K562 (cell line): ENCODE measurements at regions not wholly inside any gene's neighbourhood (a gene's known extent, or its start where the extent isn't known, plus 50 kb on each side); places are given as distances from the start of the nearest gene placed in this dataset.
A peak's percentile ranks its signal among the peaks of the same experiment; 100 is the strongest.

Experiments used
- AFF4 ChIP-seq: sonication (generic); formaldehyde crosslinking; IDR thresholded peaks from 2 replicates; pipeline ENCODE4 v1.8.0; 2023; ENCODE audit warnings: mild to moderate bottlenecking, missing genetic modification reagents
- CHAMP1 ChIP-seq: fragments of 450-650 bp; IDR thresholded peaks from 2 replicates; pipeline ENCODE4 v1.6.1; 2016; ENCODE audit warnings: mild to moderate bottlenecking
- CREM ChIP-seq: IDR thresholded peaks from 2 replicates; pipeline ENCODE4 v1.6.1; 2014; ENCODE audit warnings: antibody characterized with exemption, low read depth
- E2F6 ChIP-seq, 2 experiments: IDR thresholded peaks; 2 replicates each; pipeline ENCODE4 v1.6.1; 2011; ENCODE audit warnings: borderline replicate concordance in 1 of 2, control low read depth in 1 of 2, low read depth in 1 of 2, low read length in 1 of 2, mild to moderate bottlenecking in 1 of 2, mixed read lengths in 1 of 2, moderate library complexity in 1 of 2; ENCODE audit not compliant: insufficient read depth in 1 of 2, insufficient read length in 1 of 2, poor library complexity in 1 of 2, severe bottlenecking in 1 of 2; ENCODE audit errors: extremely low read depth in 1 of 2
- EWSR1 ChIP-seq: fragments of 450-650 bp; IDR thresholded peaks from 2 replicates; pipeline ENCODE4 v1.6.1; 2018; ENCODE audit warnings: borderline replicate concordance, mild to moderate bottlenecking, low read depth, moderate library complexity; ENCODE audit not compliant: partially characterized antibody
- HDAC2 ChIP-seq: fragments of 450-650 bp; IDR thresholded peaks from 2 replicates; pipeline ENCODE4 v1.6.1; 2016; ENCODE audit warnings: mild to moderate bottlenecking
- PTRF ChIP-seq: fragments of 450-650 bp; IDR thresholded peaks from 2 replicates; pipeline ENCODE4 v1.6.1; 2016; ENCODE audit warnings: mild to moderate bottlenecking, missing genetic modification characterization, missing compliant biosample characterization
- RBM15 ChIP-seq: fragments of 200-400 bp; formaldehyde crosslinking; IDR thresholded peaks from 2 replicates; pipeline ENCODE4 v1.6.1; 2018; ENCODE audit warnings: mild to moderate bottlenecking, low read length, moderate library complexity; ENCODE audit not compliant: insufficient read depth
- STAT6 ChIP-seq: sonication (generic); formaldehyde crosslinking; IDR thresholded peaks from 2 replicates; pipeline ENCODE4 v1.8.1; 2023; ENCODE audit warnings: mild to moderate bottlenecking, missing genetic modification reagents
- ZC3H4 ChIP-seq: sonication (generic); formaldehyde crosslinking; IDR thresholded peaks from 2 replicates; pipeline ENCODE4 v1.9.0; 2021; ENCODE audit warnings: missing genetic modification reagents, borderline replicate concordance
- ZFP36 ChIP-seq: fragments of 150-350 bp; IDR thresholded peaks from 2 replicates; pipeline ENCODE4 v1.6.1; 2018; ENCODE audit warnings: low read length, low read depth; ENCODE audit not compliant: partially characterized antibody
- ZNF263 ChIP-seq: sonication (generic); formaldehyde crosslinking; IDR thresholded peaks from 2 replicates; pipeline ENCODE4 v1.8.0; 2022; ENCODE audit warnings: mild to moderate bottlenecking, missing genetic modification reagents, borderline replicate concordance
- ZNF57 ChIP-seq: fragments of 450-650 bp; formaldehyde crosslinking; IDR thresholded peaks from 2 replicates; pipeline ENCODE4 v1.4.0; 2020; ENCODE audit warnings: mild to moderate bottlenecking, moderate library complexity
- ZNF778 ChIP-seq: fragments of 450-650 bp; formaldehyde crosslinking; IDR thresholded peaks from 2 replicates; pipeline ENCODE4 v1.4.0; 2020; ENCODE audit warnings: mild to moderate bottlenecking, moderate library complexity

- TF ChIP-seq EWSR1 (no peak), STAT6 (CRISPR knock-in tag) (no peak), RBM15 (no peak), CHAMP1 (0 out of 2 replicates have a peak, but pooled peaks have one; percentile 59), ZNF778 (CRISPR knock-in tag) (no peak), ZFP36 (no peak), ZC3H4 (CRISPR knock-in tag) (no peak), ZNF57 (no peak), AFF4 (CRISPR knock-in tag) (no peak), PTRF (peak; percentile 45; the same call in 1 of the 2 replicates), HDAC2 (peak; percentile 77; the same call in 1 of the 2 replicates), CREM (no peak; the same call in 1 of the 2 replicates), ZNF263 (CRISPR knock-in tag) (no peak), E2F6 (IDR thresholded peaks at IDR 0.05; ENCODE audit: borderline replicate concordance in 1 of 2, extremely low read depth in 1 of 2, insufficient read depth in 1 of 2, insufficient read length in 1 of 2, low read depth in 1 of 2, low read length in 1 of 2, poor library complexity in 1 of 2, severe bottlenecking in 1 of 2) (no peak)
Measured at GRCh38 chr16:25553711-25554436, 137.9 kb upstream of the HS3ST4 start (continued).
